Osteoblast (primary cell): ENCODE measurements at regions not wholly inside any gene's neighbourhood (a gene's known extent, or its start where the extent isn't known, plus 50 kb on each side); places are given as distances from the start of the nearest gene placed in this dataset.

Experiments
- DNase-seq: peaks from one replicate; pipeline ENCODE4 v3.0.0; 2011; ENCODE audit warnings: low spot score, mixed read lengths; ENCODE audit not compliant: insufficient read length; ENCODE audit errors: missing footprints
- H2AFZ ChIP-seq: 2 replicates; pipeline ENCODE4 v1.6.0; 2011; ENCODE audit warnings: mild to moderate bottlenecking, low read length
- H3K27ac ChIP-seq: 2 replicates; pipeline ENCODE4 v1.5.1; 2011; ENCODE audit warnings: mild to moderate bottlenecking, low read depth, low read length, moderate library complexity
- H3K27me3 ChIP-seq: 2 replicates; pipeline ENCODE4 v1.6.0; 2012; ENCODE audit warnings: mild to moderate bottlenecking, control low read depth, inconsistent platforms, low read length, moderate library complexity; ENCODE audit not compliant: insufficient read depth
- H3K36me3 ChIP-seq: 2 replicates; pipeline ENCODE4 v1.5.1; 2011; ENCODE audit warnings: mild to moderate bottlenecking, low read length, control low read depth, moderate library complexity; ENCODE audit not compliant: insufficient read depth
- H3K4me1 ChIP-seq: 2 replicates; pipeline ENCODE4 v1.5.1; 2011; ENCODE audit warnings: mild to moderate bottlenecking, low read length, control low read depth, moderate library complexity; ENCODE audit not compliant: insufficient read depth
- H3K4me2 ChIP-seq: 2 replicates; pipeline ENCODE4 v1.6.0; 2011; ENCODE audit warnings: mild to moderate bottlenecking, low read length; ENCODE audit not compliant: insufficient read depth
- H3K4me3 ChIP-seq: fragments of 200-600 bp; sonication (generic); 3 replicates; pipeline ENCODE4 v1.5.1; 2012; ENCODE audit warnings: mild to moderate bottlenecking, low read length, inconsistent platforms; ENCODE audit not compliant: insufficient read depth
- H3K79me2 ChIP-seq: 2 replicates; pipeline ENCODE4 v1.6.0; 2012; ENCODE audit warnings: mild to moderate bottlenecking, low read length, control low read depth, inconsistent platforms; ENCODE audit not compliant: insufficient read depth
- H3K9me3 ChIP-seq: 2 replicates; pipeline ENCODE4 v1.5.1; 2011; ENCODE audit warnings: low read depth, low read length, control low read depth
- H4K20me1 ChIP-seq: 2 replicates; pipeline ENCODE4 v1.6.0; 2012; ENCODE audit warnings: mild to moderate bottlenecking, low read length, control low read depth; ENCODE audit not compliant: insufficient read depth
- TF ChIP-seq, protein P1 (sequence below): IDR thresholded peaks from 2 replicates; pipeline ENCODE4 v1.5.1; 2011; ENCODE audit warnings: mild to moderate bottlenecking, low read depth, low read length, moderate library complexity; ENCODE audit errors: extremely low read depth

DNA sequence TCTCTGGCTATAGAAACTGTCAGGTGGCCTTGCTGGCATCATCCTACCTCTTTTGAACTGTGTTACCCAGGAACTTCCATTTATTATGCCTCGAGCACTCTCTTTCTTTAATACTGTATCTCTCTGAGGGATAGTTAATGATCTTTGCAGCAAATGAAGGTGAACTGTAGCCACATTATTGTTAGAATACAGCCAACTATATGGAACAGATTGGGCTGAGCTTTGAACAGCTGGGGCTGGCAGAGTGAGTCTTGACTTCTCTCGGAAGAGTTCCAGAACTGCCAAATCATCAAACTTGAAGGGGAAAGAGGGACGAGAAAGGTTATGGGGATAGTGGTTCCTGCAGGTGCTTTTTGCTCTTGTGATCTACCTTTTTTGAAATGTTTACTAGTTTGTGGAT, 237.7 kb downstream of the PRL start:
- no peaks in the 10 kb centered on the region for H3K79me2 ChIP-seq
- DNase-seq: no peak
- H3K27me3 ChIP-seq: no peaks in the 10 kb centered on the region
- no peaks in the 10 kb centered on the region for H3K9me3 ChIP-seq
- H3K36me3 ChIP-seq: no peaks in the 10 kb centered on the region
- H3K4me3 ChIP-seq: no peak overlapping the region
- H3K27ac ChIP-seq: no peak overlapping the region
- H3K4me2 ChIP-seq: no peak overlapping the region
- no peaks in the 10 kb centered on the region for H3K4me1 ChIP-seq
- no peaks in the 10 kb centered on the region for H4K20me1 ChIP-seq
- no peak overlapping the region for H2AFZ ChIP-seq
- TF ChIP-seq, protein P1, sequence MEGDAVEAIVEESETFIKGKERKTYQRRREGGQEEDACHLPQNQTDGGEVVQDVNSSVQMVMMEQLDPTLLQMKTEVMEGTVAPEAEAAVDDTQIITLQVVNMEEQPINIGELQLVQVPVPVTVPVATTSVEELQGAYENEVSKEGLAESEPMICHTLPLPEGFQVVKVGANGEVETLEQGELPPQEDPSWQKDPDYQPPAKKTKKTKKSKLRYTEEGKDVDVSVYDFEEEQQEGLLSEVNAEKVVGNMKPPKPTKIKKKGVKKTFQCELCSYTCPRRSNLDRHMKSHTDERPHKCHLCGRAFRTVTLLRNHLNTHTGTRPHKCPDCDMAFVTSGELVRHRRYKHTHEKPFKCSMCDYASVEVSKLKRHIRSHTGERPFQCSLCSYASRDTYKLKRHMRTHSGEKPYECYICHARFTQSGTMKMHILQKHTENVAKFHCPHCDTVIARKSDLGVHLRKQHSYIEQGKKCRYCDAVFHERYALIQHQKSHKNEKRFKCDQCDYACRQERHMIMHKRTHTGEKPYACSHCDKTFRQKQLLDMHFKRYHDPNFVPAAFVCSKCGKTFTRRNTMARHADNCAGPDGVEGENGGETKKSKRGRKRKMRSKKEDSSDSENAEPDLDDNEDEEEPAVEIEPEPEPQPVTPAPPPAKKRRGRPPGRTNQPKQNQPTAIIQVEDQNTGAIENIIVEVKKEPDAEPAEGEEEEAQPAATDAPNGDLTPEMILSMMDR: no peak

- H3K27me3 ChIP-seq: no peaks in the 10 kb centered on the region
- no peak for DNase-seq
- H2AFZ ChIP-seq: no peak overlapping the region
- no peaks in the 10 kb centered on the region for H3K36me3 ChIP-seq
- H3K9me3 ChIP-seq: no peaks in the 10 kb centered on the region
- H3K27ac ChIP-seq: no peak overlapping the region
- no peaks in the 10 kb centered on the region for H4K20me1 ChIP-seq
- no peak overlapping the region for H3K4me3 ChIP-seq
- no peaks in the 10 kb centered on the region for H3K4me1 ChIP-seq
- H3K79me2 ChIP-seq: no peaks in the 10 kb centered on the region
- H3K4me2 ChIP-seq: no peak overlapping the region
- TF ChIP-seq, protein P1: no peak
Observed at GRCh38 chr6:22059946-22060345, 236.9 kb downstream of the PRL start.

DNA sequence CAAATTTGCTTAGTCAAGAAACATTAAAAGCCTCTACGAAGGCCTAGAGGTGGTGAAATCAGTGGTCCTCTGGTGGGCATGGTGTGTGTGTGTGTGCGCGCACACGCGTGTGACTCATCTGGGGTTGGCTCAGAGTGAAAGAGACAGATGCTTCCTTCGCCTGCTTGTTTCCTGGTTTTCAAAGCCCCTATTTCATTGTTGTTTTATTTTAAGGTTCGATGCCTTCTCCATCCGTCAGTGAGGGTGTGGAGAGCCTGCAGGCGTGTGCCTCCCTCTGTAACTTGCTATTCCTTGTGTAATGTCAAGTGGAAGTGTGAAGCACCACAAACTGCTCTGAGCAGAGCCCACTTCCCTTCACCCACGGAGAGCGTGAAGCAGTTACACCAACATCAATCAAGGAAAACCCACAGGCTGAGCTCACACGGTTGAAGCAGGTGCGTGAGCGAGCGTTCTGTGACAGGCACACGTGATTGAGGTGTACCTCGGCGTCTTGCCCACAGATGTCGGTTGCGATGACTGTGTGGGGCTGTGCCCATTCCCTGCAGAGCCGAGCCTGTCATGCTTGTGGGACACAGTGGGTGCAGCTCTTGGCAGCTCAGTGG, 233.9 kb downstream of the PRL start:
- Histone ChIP-seq H3K27ac (no peak overlapping the region), H3K27me3 (no peaks in the 10 kb centered on the region), H3K4me3 (no peak overlapping the region), H3K79me2 (no peaks in the 10 kb centered on the region), H3K4me1 (no peaks in the 10 kb centered on the region), H2AFZ (no peak overlapping the region), H4K20me1 (no peaks in the 10 kb centered on the region), H3K9me3 (no peaks in the 10 kb centered on the region), H3K36me3 (no peaks in the 10 kb centered on the region), H3K4me2 (no peak overlapping the region)
- TF ChIP-seq, protein P1: no peak
- DNase-seq: no peak

GRCh38 chr6:22064558-22064957, 232.3 kb downstream of the PRL start:
- no peak for DNase-seq
- Histone ChIP-seq H4K20me1 (no peaks in the 10 kb centered on the region), H3K4me1 (no peaks in the 10 kb centered on the region), H3K27ac (no peak overlapping the region), H3K9me3 (no peaks in the 10 kb centered on the region), H3K36me3 (no peaks in the 10 kb centered on the region), H3K27me3 (no peaks in the 10 kb centered on the region), H3K4me3 (no peak overlapping the region), H3K4me2 (no peak overlapping the region), H2AFZ (no peak overlapping the region), H3K79me2 (no peaks in the 10 kb centered on the region)
- TF ChIP-seq, protein P1: no peak
